GM12878 (cell line): ENCODE measurements at regions not wholly inside any gene's neighbourhood (a gene's known extent, or its start where the extent isn't known, plus 50 kb on each side); places are given as distances from the start of the nearest gene placed in this dataset.

Experiments used
- CREB1 ChIP-seq: IDR thresholded peaks from 2 replicates; pipeline ENCODE4 v1.6.1; 2012; ENCODE audit warnings: low read depth, mild to moderate bottlenecking, inconsistent platforms
- EP300 ChIP-seq, 2 experiments: fragments of 150-350 bp in 1 of 2; IDR thresholded peaks; 2 replicates each; pipeline ENCODE4 v1.6.1; 2011 to 2012; ENCODE audit warnings: low read depth in 2 of 2, low read length in 2 of 2, borderline replicate concordance in 1 of 2, improper control_type of control experiment in 1 of 2, inconsistent platforms in 1 of 2; ENCODE audit not compliant: control insufficient read depth in 1 of 2
- HDGF ChIP-seq: fragments of 450-650 bp; IDR thresholded peaks from 2 replicates; pipeline ENCODE4 v1.6.1; 2016; ENCODE audit warnings: antibody characterized with exemption
- KDM1A ChIP-seq: fragments of 200-600 bp; sonication (generic); IDR thresholded peaks from 2 replicates; pipeline ENCODE4 v1.6.1; 2016; ENCODE audit warnings: borderline replicate concordance
- TAF1 ChIP-seq: IDR thresholded peaks from 2 replicates; pipeline ENCODE4 v1.6.1; 2011; ENCODE audit warnings: mild to moderate bottlenecking, low read depth, low read length, borderline replicate concordance
- TF ChIP-seq, protein P1 (sequence below), 3 experiments: IDR thresholded peaks in 2 of 3; conservative IDR thresholded peaks in 1 of 3; 2 replicates each; pipeline ENCODE4 v1.5.1; 2011; ENCODE audit warnings: low read depth in 3 of 3, low read length in 3 of 3, mild to moderate bottlenecking in 3 of 3, control low read depth in 2 of 3, moderate library complexity in 2 of 3, inconsistent platforms in 1 of 3, mixed read lengths in 1 of 3; ENCODE audit not compliant: control insufficient read depth in 2 of 3, insufficient read depth in 1 of 3; ENCODE audit errors: extremely low read depth in 1 of 3
- TF ChIP-seq, protein P2 (sequence below): IDR thresholded peaks from 2 replicates; pipeline ENCODE4 v1.6.1; 2012; ENCODE audit warnings: low read depth, low read length, improper control_type of control experiment

DNA sequence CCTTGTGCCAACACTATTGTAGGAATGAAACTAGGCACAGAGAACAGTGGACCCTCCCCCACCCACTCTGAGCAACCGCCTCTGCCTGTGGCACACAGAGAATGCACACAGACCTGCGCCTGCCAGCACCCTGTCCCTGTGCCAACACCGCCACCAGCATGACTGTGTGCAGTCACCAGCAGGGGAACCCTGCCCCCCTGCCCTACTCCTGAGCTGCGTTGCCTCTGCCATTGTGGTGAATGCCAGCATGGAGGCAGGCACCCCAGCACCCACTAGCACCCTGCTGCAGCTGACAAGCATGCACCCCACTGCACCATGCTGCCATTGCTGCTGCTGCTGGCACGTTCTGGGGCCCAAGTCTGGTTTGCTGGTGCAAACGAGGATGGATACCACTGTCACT is 94.4 kb upstream of the PRLR start:
- TF ChIP-seq, protein P1, sequence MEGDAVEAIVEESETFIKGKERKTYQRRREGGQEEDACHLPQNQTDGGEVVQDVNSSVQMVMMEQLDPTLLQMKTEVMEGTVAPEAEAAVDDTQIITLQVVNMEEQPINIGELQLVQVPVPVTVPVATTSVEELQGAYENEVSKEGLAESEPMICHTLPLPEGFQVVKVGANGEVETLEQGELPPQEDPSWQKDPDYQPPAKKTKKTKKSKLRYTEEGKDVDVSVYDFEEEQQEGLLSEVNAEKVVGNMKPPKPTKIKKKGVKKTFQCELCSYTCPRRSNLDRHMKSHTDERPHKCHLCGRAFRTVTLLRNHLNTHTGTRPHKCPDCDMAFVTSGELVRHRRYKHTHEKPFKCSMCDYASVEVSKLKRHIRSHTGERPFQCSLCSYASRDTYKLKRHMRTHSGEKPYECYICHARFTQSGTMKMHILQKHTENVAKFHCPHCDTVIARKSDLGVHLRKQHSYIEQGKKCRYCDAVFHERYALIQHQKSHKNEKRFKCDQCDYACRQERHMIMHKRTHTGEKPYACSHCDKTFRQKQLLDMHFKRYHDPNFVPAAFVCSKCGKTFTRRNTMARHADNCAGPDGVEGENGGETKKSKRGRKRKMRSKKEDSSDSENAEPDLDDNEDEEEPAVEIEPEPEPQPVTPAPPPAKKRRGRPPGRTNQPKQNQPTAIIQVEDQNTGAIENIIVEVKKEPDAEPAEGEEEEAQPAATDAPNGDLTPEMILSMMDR (IDR thresholded peaks at IDR 0.05 in 2 of 3, conservative IDR thresholded peaks at IDR 0.05 in 1 of 3; ENCODE audit: control insufficient read depth in 2 of 3, extremely low read depth in 1 of 3, insufficient read depth in 1 of 3, low read depth in 3 of 3, low read length in 3 of 3): no peak
- TF ChIP-seq KDM1A (no peak), EP300 (IDR thresholded peaks at IDR 0.05; ENCODE audit: borderline replicate concordance in 1 of 2, control insufficient read depth in 1 of 2, low read depth in 2 of 2, low read length in 2 of 2) (no peak), HDGF (no peak), TAF1 (no peak), CREB1 (no peak)
- TF ChIP-seq, protein P2, sequence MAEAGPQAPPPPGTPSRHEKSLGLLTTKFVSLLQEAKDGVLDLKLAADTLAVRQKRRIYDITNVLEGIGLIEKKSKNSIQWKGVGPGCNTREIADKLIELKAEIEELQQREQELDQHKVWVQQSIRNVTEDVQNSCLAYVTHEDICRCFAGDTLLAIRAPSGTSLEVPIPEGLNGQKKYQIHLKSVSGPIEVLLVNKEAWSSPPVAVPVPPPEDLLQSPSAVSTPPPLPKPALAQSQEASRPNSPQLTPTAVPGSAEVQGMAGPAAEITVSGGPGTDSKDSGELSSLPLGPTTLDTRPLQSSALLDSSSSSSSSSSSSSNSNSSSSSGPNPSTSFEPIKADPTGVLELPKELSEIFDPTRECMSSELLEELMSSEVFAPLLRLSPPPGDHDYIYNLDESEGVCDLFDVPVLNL: no peak
